ENCODE measurements at regions not wholly inside any gene's neighbourhood (a gene's known extent, or its start where the extent isn't known, plus 50 kb on each side); places are given as distances from the start of the nearest gene placed in this dataset.

GRCh38 chr13:22079961-22080360 lies 409.1 kb downstream of the FGF9 start:
- in situ Hi-C loops (cut with HindIII; ENCODE audit: low pct_unique_long_range_greater_than_20kb, low sequenced_read_pairs), result no loop called here
- DNase-seq (ENCODE audit: low read depth, low spot score), result no peak

- in situ Hi-C loops (cut with HindIII; ENCODE audit: low pct_unique_long_range_greater_than_20kb, low sequenced_read_pairs), result no loop called here
- no peak for DNase-seq (ENCODE audit: low read depth, low spot score)
These were observed 410.0 kb downstream of the FGF9 start for GRCh38 chr13:22080832-22081231.

GRCh38 chr13:22081430-22081829 lies 410.6 kb downstream of the FGF9 start:
- in situ Hi-C loops (cut with HindIII; ENCODE audit: low pct_unique_long_range_greater_than_20kb, low sequenced_read_pairs), result no loop called here

GRCh38 chr13:22082030-22082429 lies 411.2 kb downstream of the FGF9 start:
- no peak for DNase-seq (ENCODE audit: low read depth, low spot score)
- in situ Hi-C loops (cut with HindIII; ENCODE audit: low pct_unique_long_range_greater_than_20kb, low sequenced_read_pairs), result no loop called here

More at GRCh38 chr13:22081430-22081829, 410.6 kb downstream of the FGF9 start:
- no peak for DNase-seq (ENCODE audit: low read depth, low spot score)

- no peak for DNase-seq (ENCODE audit: low read depth, low spot score)
- in situ Hi-C loops (cut with HindIII; ENCODE audit: low pct_unique_long_range_greater_than_20kb, low sequenced_read_pairs), result no loop called here
These were observed 411.7 kb downstream of the FGF9 start for GRCh38 chr13:22082437-22083100.

GRCh38 chr13:22085001-22085400 lies 414.1 kb downstream of the FGF9 start:
- no peak for DNase-seq (ENCODE audit: low read depth, low spot score)
- in situ Hi-C loops (cut with HindIII; ENCODE audit: low pct_unique_long_range_greater_than_20kb, low sequenced_read_pairs), result no loop called here

- in situ Hi-C loops (cut with HindIII; ENCODE audit: low pct_unique_long_range_greater_than_20kb, low sequenced_read_pairs), result no loop called here
- no peak for DNase-seq (ENCODE audit: low read depth, low spot score)
These were observed 415.9 kb downstream of the FGF9 start for GRCh38 chr13:22086597-22087330.

- no peak for DNase-seq (ENCODE audit: low read depth, low spot score)
- in situ Hi-C loops (cut with HindIII; ENCODE audit: low pct_unique_long_range_greater_than_20kb, low sequenced_read_pairs), result no loop called here
These were observed 419.2 kb downstream of the FGF9 start for GRCh38 chr13:22090106-22090505.

- DNase-seq (ENCODE audit: low read depth, low spot score), result no peak
- in situ Hi-C loops (cut with HindIII; ENCODE audit: low pct_unique_long_range_greater_than_20kb, low sequenced_read_pairs), result no loop called here
These were observed 420.5 kb downstream of the FGF9 start for GRCh38 chr13:22091222-22091970.

GRCh38 chr13:22091971-22092300 lies 421.1 kb downstream of the FGF9 start:
- no peak for DNase-seq (ENCODE audit: low read depth, low spot score)
- in situ Hi-C loops (cut with HindIII; ENCODE audit: low pct_unique_long_range_greater_than_20kb, low sequenced_read_pairs), result no loop called here

GRCh38 chr13:22092791-22093560 lies 422.1 kb downstream of the FGF9 start:
- in situ Hi-C loops (cut with HindIII; ENCODE audit: low pct_unique_long_range_greater_than_20kb, low sequenced_read_pairs), result no loop called here
- no peak for DNase-seq (ENCODE audit: low read depth, low spot score)

GRCh38 chr13:22095794-22096193 lies 424.9 kb downstream of the FGF9 start:
- DNase-seq (ENCODE audit: low read depth, low spot score), result no peak
- in situ Hi-C loops (cut with HindIII; ENCODE audit: low pct_unique_long_range_greater_than_20kb, low sequenced_read_pairs), result no loop called here

GRCh38 chr13:22099585-22099984 lies 428.7 kb downstream of the FGF9 start:
- DNase-seq (ENCODE audit: low read depth, low spot score), result no peak
- in situ Hi-C loops (cut with HindIII; ENCODE audit: low pct_unique_long_range_greater_than_20kb, low sequenced_read_pairs), result no loop called here

- no peak for DNase-seq (ENCODE audit: low read depth, low spot score)
- in situ Hi-C loops (cut with HindIII; ENCODE audit: low pct_unique_long_range_greater_than_20kb, low sequenced_read_pairs), result no loop called here
These were observed 431.4 kb downstream of the FGF9 start for GRCh38 chr13:22102271-22102670.

- in situ Hi-C loops (cut with HindIII; ENCODE audit: low pct_unique_long_range_greater_than_20kb, low sequenced_read_pairs), result no loop called here
These were observed 432.5 kb downstream of the FGF9 start for GRCh38 chr13:22103046-22104027.

GRCh38 chr13:22106058-22106457 lies 435.2 kb downstream of the FGF9 start:
- no peak for DNase-seq (ENCODE audit: low read depth, low spot score)
- in situ Hi-C loops (cut with HindIII; ENCODE audit: low pct_unique_long_range_greater_than_20kb, low sequenced_read_pairs), result no loop called here

More at GRCh38 chr13:22103046-22104027, 432.5 kb downstream of the FGF9 start:
- DNase-seq (ENCODE audit: low read depth, low spot score), result peak; percentile 40

GRCh38 chr13:22107549-22107948 lies 436.7 kb downstream of the FGF9 start:
- in situ Hi-C loops (cut with HindIII; ENCODE audit: low pct_unique_long_range_greater_than_20kb, low sequenced_read_pairs), result no loop called here
- DNase-seq (ENCODE audit: low read depth, low spot score), result no peak
